GM10248 (cell line): ENCODE measurements at regions not wholly inside any gene's neighbourhood (a gene's known extent, or its start where the extent isn't known, plus 50 kb on each side); places are given as distances from the start of the nearest gene placed in this dataset.
"Not testable (repeated sequence)": the region's sequence is repeated elsewhere in the genome, so short reads cannot be mapped to it uniquely, and the experiment has no call there.

ENCODE experiments used
- CTCF ChIA-PET: fragments of 300-600 bp; sonication (Branson Sonifier 250); formaldehyde crosslinking; extraction: SDS; loops from one replicate; lab custom pipeline; 2021; ENCODE audit warnings: antibody characterized with exemption; lab: Yijun Ruan, JAX
- POLR2A ChIA-PET: fragments of 350-650 bp; sonication (Branson Sonifier 250); formaldehyde crosslinking; extraction: SDS; loops from one replicate; lab custom pipeline; 2020; ENCODE audit warnings: antibody characterized with exemption; lab: Yijun Ruan, JAX
- DNase-seq: peaks from one replicate; pipeline ENCODE4 v3.0.0; 2012; ENCODE audit errors: extremely low spot score
- CTCF ChIP-seq: IDR thresholded peaks from 2 replicates; pipeline ENCODE4 v1.5.1; 2012; ENCODE audit warnings: mild to moderate bottlenecking, low read depth; ENCODE audit errors: extremely low read depth, missing control alignments, control extremely low read depth

DNA sequence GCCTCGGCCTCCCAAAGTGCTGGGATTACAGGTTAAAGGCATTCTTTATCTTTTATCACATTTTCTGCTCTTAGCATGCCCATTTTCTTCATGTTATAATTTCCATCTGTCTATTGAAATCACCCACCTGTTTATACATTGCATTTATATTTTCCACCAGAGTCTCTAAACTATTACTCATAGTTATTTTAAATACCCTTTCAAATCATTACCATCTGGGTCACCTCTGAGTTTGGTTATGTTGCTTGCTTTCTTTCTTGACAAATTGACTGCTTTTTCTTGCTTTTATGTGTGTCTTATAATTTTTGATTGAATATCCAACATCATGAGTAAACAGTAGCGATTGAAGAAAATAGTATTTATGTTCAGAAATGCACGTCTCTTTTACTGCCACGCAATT lies 71.4 kb downstream of the TMEM270 start:
- TF ChIP-seq CTCF, result no peak
- no peak for DNase-seq
- ChIA-PET CTCF (no interaction called here), POLR2A (no interaction called here)

GRCh38 chr7:73933091-73933490 lies 72.1 kb downstream of the TMEM270 start:
- CTCF ChIA-PET, result no interaction called here

DNA sequence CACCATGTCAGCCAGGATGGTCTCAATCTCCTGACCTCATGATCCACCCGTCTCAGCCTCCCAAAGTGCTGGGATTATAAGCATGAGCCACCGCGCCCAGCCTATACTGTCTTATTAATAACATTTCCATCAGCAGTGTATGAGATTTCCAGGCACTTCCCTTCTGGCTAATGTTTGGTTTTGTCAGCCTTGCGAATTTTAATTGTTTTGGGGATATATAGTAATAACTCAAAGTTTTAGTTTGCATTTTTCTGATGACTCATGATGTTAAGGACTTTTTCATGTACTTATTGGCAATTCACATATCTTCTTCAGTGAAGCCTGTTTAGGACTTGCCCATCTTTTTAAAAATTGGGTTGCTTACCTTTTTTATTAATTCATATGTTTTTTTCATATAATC lies 76.0 kb downstream of the TMEM270 start:
- no peak for TF ChIP-seq CTCF
- ChIA-PET CTCF (no interaction called here), POLR2A (no interaction called here)
- no peak for DNase-seq

More at GRCh38 chr7:73933091-73933490, 72.1 kb downstream of the TMEM270 start:
- no peak for DNase-seq
- no peak for TF ChIP-seq CTCF
- POLR2A ChIA-PET, result no interaction called here

DNA sequence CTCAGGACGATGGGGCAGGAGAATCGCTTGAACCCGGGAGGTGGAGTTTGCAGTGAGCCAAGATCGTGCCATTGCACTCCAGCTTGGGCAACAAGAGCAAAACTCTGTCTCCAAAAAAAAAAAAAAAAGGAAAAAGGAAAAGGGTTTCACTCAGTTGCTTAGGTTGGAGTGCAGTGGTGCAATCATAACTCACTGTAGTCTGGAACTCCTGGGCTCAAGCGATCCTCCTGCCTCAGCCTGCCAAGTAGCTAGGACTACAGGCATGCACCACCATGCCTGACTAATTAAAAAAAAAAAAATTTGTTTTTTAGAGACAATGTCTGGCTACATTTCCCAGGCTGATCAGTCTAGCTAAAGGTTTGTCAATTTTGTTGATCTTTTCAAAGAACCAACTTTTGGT lies 76.7 kb downstream of the TMEM270 start:
- POLR2A ChIA-PET, CTCF ChIA-PET, DNase-seq: not testable (repeated sequence)

GRCh38 chr7:73939528-73939927 lies 78.6 kb downstream of the TMEM270 start:
- ChIA-PET POLR2A (no interaction called here), CTCF (no interaction called here)
- no peak for TF ChIP-seq CTCF

GRCh38 chr7:73940701-73941238 lies 79.8 kb downstream of the TMEM270 start:
- CTCF ChIA-PET, result no interaction called here

More at GRCh38 chr7:73939528-73939927, 78.6 kb downstream of the TMEM270 start:
- DNase-seq, result no peak

More at GRCh38 chr7:73940701-73941238, 79.8 kb downstream of the TMEM270 start:
- POLR2A ChIA-PET, result no interaction called here
- no peak for DNase-seq
- TF ChIP-seq CTCF, result no peak
